ENCODE measurements at regions not wholly inside any gene's neighbourhood (a gene's known extent, or its start where the extent isn't known, plus 50 kb on each side); places are given as distances from the start of the nearest gene placed in this dataset.
"Not testable (repeated sequence)": the region's sequence is repeated elsewhere in the genome, so short reads cannot be mapped to it uniquely, and the experiment has no call there.

- TF ChIP-seq CTCF (IDR thresholded peaks at IDR 0.05; ENCODE audit: extremely low read depth, missing control alignments): no peak
- no peak for DNase-seq (ENCODE audit: low spot score)
These were observed 113.4 kb upstream of the SPAG17 start for GRCh38 chr1:118298397-118298796.

GRCh38 chr1:118297521-118297920, 112.5 kb upstream of the SPAG17 start:
- TF ChIP-seq CTCF (IDR thresholded peaks at IDR 0.05; ENCODE audit: extremely low read depth, missing control alignments): no peak

GRCh38 chr1:118294875-118295642, 110.0 kb upstream of the SPAG17 start:
- DNase-seq (ENCODE audit: low spot score): no peak
- TF ChIP-seq CTCF (IDR thresholded peaks at IDR 0.05; ENCODE audit: extremely low read depth, missing control alignments): no peak

More at GRCh38 chr1:118297521-118297920, 112.5 kb upstream of the SPAG17 start:
- no peak for DNase-seq (ENCODE audit: low spot score)

GRCh38 chr1:118291661-118292060, 106.6 kb upstream of the SPAG17 start:
- TF ChIP-seq CTCF (IDR thresholded peaks at IDR 0.05; ENCODE audit: extremely low read depth, missing control alignments): no peak
- no peak for DNase-seq (ENCODE audit: low spot score)

- TF ChIP-seq CTCF (IDR thresholded peaks at IDR 0.05; ENCODE audit: extremely low read depth, missing control alignments): no peak
- DNase-seq (ENCODE audit: low spot score): no peak
These were observed 105.5 kb upstream of the SPAG17 start for GRCh38 chr1:118290571-118290970.

GRCh38 chr1:118290046-118290445, 105.0 kb upstream of the SPAG17 start:
- no peak for DNase-seq (ENCODE audit: low spot score)
- TF ChIP-seq CTCF (IDR thresholded peaks at IDR 0.05; ENCODE audit: extremely low read depth, missing control alignments): no peak

GRCh38 chr1:118280656-118281055, 95.6 kb upstream of the SPAG17 start:
- DNase-seq (ENCODE audit: low spot score): not testable (repeated sequence)

Data from GM20000 (cell line).